ENCODE measurements at regions not wholly inside any gene's neighbourhood (a gene's known extent, or its start where the extent isn't known, plus 50 kb on each side); places are given as distances from the start of the nearest gene placed in this dataset.

DNA sequence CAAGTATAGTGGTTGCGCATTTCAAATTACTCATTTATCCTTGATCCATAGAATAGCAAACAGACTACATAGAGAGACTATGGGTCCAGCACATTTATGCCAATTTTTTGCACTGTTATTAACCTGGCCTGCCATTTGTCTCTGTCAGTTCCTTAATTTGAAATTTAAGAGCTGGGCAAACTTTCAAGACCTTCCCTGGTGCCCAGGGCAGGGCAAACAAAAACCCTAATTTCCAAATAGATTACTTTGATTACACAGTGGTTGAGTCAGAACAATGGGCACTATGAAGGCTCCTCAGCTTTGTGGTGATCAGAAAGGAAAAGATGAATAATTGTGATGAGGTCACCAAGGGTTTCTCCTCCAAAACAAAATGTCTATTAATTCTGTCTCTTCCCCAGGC is 80.6 kb downstream of the TNFSF18 start:
- in situ Hi-C loops (cut with HindIII; ENCODE audit: low sequenced_read_pairs): no loop called here

DNA sequence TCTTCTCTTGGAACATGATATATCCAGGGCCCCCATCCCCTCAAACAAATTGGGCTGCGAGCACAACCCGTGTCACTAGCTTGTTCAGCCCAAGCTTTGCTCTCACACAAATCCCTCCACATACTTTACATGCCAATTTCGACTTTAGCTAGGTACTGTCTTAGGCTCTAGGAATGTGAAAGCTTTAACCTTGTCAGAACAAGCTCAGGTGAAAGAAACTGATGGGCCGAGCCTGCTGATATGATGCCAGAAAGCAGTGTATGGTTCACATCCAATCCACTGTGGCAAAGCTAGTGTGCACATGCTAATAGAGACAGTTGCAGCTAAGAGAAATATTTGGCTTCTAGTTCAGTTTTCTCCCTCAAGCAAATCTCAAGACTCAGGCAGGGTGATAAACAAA is 79.5 kb downstream of the TNFSF18 start:
- in situ Hi-C loops (cut with HindIII; ENCODE audit: low sequenced_read_pairs): no loop called here

DNA sequence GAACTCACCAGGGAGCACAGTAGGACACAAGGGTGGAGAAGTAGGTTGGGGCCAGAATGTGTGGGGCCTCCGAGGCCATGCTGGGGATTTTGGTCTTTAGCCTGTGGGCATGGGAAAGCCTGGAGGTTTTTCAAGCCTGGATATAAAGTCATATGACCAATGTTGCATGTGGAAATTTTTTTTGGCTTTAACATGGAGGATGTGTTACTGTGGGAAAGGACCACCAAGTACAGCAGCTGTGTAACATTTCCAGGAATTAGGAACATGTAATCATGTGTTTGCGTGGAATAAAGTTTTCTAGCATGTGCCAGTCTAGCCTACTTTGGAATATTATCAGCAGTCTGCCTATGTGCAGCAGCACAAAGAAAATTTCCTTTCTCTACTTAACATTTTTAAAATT is 78.5 kb downstream of the TNFSF18 start:
- in situ Hi-C loops (cut with HindIII; ENCODE audit: low sequenced_read_pairs): no loop called here

- in situ Hi-C loops (cut with HindIII; ENCODE audit: low sequenced_read_pairs): no loop called here
Measured at GRCh38 chr1:172973424-172973823, 77.3 kb downstream of the TNFSF18 start.

DNA sequence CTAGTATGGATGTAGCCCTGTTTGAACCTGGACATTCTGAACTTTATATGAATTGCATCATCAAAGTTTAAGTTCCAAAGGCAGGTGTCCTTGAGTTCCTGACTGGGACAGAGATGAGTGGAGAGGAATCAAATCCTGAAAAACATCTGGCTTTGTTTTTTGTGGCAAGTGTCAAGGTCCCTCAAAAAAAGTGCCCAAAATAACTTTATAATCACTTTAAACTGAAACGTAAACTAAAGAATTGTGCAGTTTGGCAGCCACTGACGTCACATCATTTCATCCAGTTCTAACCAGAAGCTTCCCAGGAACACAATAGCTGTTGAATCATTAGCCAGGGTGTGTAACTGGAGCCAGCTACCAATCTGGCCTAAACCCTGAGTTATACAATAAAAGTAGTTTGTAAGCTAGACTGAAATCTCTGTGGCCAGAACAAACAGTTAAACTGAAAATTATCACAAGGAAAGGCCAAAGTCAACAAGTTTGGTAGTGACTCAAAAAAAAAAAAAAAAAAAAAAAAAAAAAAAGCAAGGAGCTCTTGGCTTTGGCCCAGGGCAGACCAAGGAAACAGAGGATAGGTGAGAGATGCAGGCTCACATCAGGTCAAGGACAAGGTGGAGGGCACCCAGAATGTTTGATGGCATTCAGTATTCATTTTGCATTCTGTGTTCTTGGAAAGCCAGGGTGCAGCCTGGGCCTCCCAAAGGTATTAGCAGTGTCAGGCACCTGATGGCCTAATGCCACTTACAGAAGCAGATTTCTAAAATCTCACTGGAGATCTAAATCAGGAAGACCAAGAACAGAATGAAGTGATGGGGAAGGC is 74.3 kb downstream of the TNFSF18 start:
- in situ Hi-C loops (cut with HindIII; ENCODE audit: low sequenced_read_pairs): loop anchor here (5.0 kb wide), 1 partner anchor 49 kb away; no protein-coding TSS in a partner anchor

GRCh38 chr1:172977296-172978017 is 73.3 kb downstream of the TNFSF18 start:
- in situ Hi-C loops (cut with HindIII; ENCODE audit: low sequenced_read_pairs): loop anchor here (5.0 kb wide), 1 partner anchor 50 kb away; no protein-coding TSS in a partner anchor

DNA sequence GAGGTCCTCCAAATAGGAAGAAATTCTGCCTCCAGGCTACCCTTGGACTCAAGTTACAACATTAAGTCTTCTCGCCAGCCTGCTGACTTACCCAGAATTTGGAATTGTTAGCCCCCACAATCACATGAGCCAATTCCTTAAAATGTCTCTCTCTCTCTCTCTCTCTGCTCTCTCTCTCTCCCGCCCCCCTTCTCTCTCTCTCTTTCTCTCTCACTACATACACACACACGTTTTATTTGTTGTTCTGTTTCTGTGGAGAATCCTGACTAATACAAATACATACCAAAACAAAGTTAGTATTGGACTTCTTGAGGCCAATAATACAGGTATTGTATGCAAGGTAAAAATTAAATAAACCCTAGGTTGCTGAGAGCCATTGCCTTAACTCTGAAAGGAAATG is 72.1 kb downstream of the TNFSF18 start:
- in situ Hi-C loops (cut with HindIII; ENCODE audit: low sequenced_read_pairs): loop anchor here (5.0 kb wide), 1 partner anchor 51 kb away; no protein-coding TSS in a partner anchor

DNA sequence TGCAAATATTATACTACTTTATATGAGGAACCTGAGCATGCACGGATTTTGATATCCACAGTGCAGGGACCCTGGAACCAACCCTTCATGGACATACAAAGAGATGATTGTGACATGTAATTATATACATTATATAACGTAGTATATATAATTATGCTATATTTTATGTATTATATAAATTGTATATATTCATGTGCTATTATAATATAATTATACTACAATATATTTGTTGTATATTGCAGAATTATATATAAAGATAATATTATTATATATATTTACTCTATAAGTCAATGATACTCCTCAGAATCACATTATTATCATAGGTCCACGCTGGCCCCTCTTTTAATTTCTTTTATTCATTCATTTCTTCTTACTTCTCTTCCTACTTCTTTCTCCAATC is 70.9 kb downstream of the TNFSF18 start:
- in situ Hi-C loops (cut with HindIII; ENCODE audit: low sequenced_read_pairs): loop anchor here (5.0 kb wide), 1 partner anchor 53 kb away; no protein-coding TSS in a partner anchor

- in situ Hi-C loops (cut with HindIII; ENCODE audit: low sequenced_read_pairs): no loop called here
Measured at GRCh38 chr1:172980456-172980855, 70.3 kb downstream of the TNFSF18 start.

DNA sequence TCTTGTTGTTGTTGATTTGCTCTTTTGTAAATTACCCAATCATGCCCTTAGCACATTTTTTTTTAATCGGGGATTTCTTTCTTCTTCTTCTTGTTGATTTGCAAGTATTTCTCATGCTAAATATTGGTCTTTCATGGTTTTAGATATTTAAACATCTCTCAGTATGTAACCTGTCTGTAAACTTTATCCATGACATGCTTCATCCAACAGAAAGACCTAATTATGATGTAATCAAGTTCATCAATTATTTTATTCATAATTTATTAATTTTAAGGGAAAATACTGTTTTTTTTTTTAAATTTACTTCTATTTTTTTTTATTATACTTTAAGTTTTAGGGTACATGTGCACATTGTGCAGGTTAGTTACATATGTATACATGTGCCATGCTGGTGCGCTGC is 69.8 kb downstream of the TNFSF18 start:
- in situ Hi-C loops (cut with HindIII; ENCODE audit: low sequenced_read_pairs): no loop called here

Data from endothelial cell of hepatic sinusoid (primary cell).